GM23248 (cell line): ENCODE measurements at regions not wholly inside any gene's neighbourhood (a gene's known extent, or its start where the extent isn't known, plus 50 kb on each side); places are given as distances from the start of the nearest gene placed in this dataset.

Source experiments
- EZH2 ChIP-seq: fragments of 200-600 bp; sonication (generic); IDR thresholded peaks from 2 replicates; pipeline ENCODE4 v1.6.1; 2018; ENCODE audit warnings: antibody characterized with exemption, mild to moderate bottlenecking; ENCODE audit not compliant: insufficient read depth, poor library complexity, severe bottlenecking
- EZH2phosphoT487 ChIP-seq: fragments of 200-600 bp; sonication (generic); IDR thresholded peaks from 2 replicates; pipeline ENCODE4 v1.6.1; 2018; ENCODE audit warnings: antibody characterized with exemption, moderate library complexity, mild to moderate bottlenecking, low read depth; ENCODE audit not compliant: insufficient read depth

DNA sequence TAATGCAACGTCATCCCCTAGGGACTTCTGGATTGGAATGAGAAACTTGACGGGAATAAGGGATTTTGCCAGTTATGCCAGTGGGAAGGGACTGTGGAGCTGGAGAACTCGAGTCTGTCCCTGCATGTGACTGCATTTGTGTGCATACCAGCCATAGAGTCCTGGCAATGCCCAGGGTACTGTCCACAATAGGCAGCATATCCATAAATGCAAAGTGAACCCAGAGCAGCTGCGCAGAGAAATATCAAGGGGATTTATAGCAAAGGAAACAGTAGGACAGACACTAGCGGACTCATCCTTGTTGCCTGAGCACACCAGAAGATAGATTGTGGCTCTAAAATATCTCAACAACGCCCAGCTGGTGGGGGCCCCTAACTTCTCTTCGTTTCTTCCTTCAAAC lies 247.1 kb upstream of the SRRM4 start:
- TF ChIP-seq EZH2 (no peak), EZH2phosphoT487 (no peak)
